ENCODE measurements at regions not wholly inside any gene's neighbourhood (a gene's known extent, or its start where the extent isn't known, plus 50 kb on each side); places are given as distances from the start of the nearest gene placed in this dataset.
"Not testable (repeated sequence)": the region's sequence is repeated elsewhere in the genome, so short reads cannot be mapped to it uniquely, and the experiment has no call there.

- no peak overlapping the region for H3K4me3 ChIP-seq (ENCODE audit: control insufficient read depth, low read depth, low read length)
Measured at GRCh38 chr22:48485149-48486133, 1342.2 kb downstream of the BRD1 start.

GRCh38 chr22:48483764-48484528 lies 1343.7 kb downstream of the BRD1 start:
- H3K4me3 ChIP-seq (ENCODE audit: control insufficient read depth, low read depth, low read length): no peak overlapping the region
- no peak for TF ChIP-seq CTCF (IDR thresholded peaks at IDR 0.05; ENCODE audit: control insufficient read depth, insufficient read depth, low read depth, low read length, missing control alignments)
- DNase-seq (ENCODE audit: low read depth): no peak

More at GRCh38 chr22:48485149-48486133, 1342.2 kb downstream of the BRD1 start:
- TF ChIP-seq CTCF (IDR thresholded peaks at IDR 0.05; ENCODE audit: control insufficient read depth, insufficient read depth, low read depth, low read length, missing control alignments): no peak
- no peak for DNase-seq (ENCODE audit: low read depth)

GRCh38 chr22:48482771-48483170 lies 1344.9 kb downstream of the BRD1 start:
- DNase-seq (ENCODE audit: low read depth): no peak
- H3K4me3 ChIP-seq (ENCODE audit: control insufficient read depth, low read depth, low read length): no peak overlapping the region
- no peak for TF ChIP-seq CTCF (IDR thresholded peaks at IDR 0.05; ENCODE audit: control insufficient read depth, insufficient read depth, low read depth, low read length, missing control alignments)

- DNase-seq (ENCODE audit: low read depth); H3K4me3 ChIP-seq (ENCODE audit: control insufficient read depth, low read depth, low read length): not testable (repeated sequence)
Measured at GRCh38 chr22:48482198-48482597, 1345.5 kb downstream of the BRD1 start.

GRCh38 chr22:48481748-48482147 lies 1345.9 kb downstream of the BRD1 start:
- no peak for TF ChIP-seq CTCF (IDR thresholded peaks at IDR 0.05; ENCODE audit: control insufficient read depth, insufficient read depth, low read depth, low read length, missing control alignments)
- no peak for DNase-seq (ENCODE audit: low read depth)
- no peak overlapping the region for H3K4me3 ChIP-seq (ENCODE audit: control insufficient read depth, low read depth, low read length)

GRCh38 chr22:48478529-48479265 lies 1349.0 kb downstream of the BRD1 start:
- no peak for DNase-seq (ENCODE audit: low read depth)
- no peak for TF ChIP-seq CTCF (IDR thresholded peaks at IDR 0.05; ENCODE audit: control insufficient read depth, insufficient read depth, low read depth, low read length, missing control alignments)
- no peak overlapping the region for H3K4me3 ChIP-seq (ENCODE audit: control insufficient read depth, low read depth, low read length)

Measured in AG09309 (cell line).